Myocyte (in vitro differentiated cells): ENCODE measurements at regions not wholly inside any gene's neighbourhood (a gene's known extent, or its start where the extent isn't known, plus 50 kb on each side); places are given as distances from the start of the nearest gene placed in this dataset.

Source experiments
- DNase-seq: peaks from one replicate; pipeline ENCODE4 v3.0.0-alpha.2; 2012; ENCODE audit warnings: low read depth

DNA sequence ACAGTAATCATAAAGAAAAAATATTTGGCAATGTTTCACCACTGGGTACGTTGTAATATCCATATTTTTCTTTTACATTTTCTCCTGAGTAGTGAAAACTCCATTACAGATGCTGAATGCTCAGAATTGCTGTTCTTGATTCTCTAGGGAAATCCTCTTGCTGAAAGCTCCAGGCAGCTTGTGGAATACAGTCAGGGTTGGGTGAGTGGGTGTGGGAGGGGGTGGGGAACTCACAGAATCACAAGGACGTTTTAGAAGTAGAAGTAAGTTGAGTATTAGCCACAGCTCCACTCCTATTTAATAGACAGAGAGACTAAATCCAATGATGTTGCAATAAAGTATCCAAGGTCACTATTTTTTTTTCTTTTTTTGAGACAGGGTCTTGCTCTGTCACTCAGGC, 1270.9 kb downstream of the TYW1 start:
- no peak for DNase-seq

DNA sequence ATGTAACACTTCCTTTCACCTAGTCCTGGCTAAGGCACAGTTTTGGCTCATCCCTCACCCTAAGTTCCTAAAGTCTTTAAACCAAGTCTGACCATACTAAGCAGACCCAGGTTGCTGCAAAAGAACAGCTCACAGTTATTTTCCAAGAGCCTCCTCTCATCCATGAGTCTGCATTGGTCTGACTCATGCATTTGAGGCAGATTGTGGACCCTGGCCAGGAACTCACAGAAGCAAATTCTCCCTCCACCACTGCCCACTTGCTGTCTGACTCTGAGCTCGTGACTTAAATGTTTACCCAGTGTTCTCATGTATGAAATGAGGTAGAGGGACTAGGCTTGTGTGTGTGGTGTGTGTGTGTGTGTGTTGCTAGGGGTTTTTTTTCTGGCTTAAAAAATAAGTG, 1272.8 kb downstream of the TYW1 start:
- DNase-seq, result no peak

DNA sequence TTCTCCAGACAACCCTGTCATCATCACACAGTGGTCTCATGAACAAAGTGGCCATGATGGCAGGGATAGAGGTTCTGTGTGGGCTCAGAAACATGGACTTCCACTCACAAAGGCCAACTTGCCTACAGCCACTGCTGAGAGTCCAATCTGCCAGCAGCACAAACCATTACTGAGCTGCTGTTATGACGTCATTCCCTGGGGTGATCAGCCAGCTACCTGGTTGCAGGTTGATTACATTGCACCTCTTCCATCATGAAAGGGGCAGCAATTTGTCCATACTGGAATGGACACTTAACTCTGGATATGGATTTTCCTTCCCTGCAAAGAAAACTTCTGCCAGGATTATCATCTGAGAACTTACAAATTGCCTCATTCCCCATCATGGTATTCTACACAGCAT, 1275.9 kb downstream of the TYW1 start:
- DNase-seq, result no peak

DNA sequence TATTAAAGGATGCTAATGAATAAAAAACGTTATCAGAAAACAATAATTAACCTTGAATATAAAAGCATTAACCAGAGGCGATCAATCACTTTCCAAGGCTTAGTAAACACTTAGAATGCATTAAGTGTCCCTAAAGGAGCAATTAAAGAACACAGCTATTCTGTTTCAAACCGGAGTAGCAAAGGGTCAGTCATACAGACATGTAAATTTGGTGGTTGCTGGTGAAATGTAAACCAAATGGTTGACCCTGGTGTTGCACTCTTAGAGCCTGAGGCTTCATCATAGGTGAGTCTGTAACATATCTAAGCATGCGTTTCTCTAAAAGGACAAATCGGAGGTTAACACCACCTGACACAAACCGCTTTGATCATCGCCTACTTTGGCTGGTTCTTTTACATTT, 1280.1 kb downstream of the TYW1 start:
- DNase-seq, result no peak

DNA sequence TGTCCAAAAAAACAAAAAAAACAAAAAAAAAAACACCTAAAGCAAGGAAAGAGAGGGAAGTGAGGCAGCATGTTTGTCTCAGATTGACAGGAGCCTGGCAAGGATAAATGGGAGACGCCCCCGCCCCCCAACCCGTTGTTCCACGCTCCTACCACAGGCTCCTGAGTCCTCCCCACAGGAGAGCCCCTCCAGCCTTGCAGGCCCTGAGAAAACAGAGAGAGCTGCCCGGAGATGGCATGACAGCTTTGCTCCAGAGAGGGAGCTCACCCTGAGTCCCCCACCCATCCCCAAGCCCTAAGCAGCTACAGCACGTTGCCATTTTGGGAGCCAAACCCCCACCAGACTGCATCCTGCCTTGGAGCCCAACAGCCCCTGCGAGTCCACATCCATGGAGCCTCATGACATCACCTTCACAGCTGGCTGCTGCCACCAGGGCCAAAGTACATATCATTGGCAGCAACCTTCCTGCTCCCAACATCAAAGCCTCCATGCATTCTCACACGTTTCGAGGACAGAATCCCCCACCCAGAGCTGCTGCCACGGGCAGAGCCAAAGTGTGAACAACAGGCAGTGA, 1283.3 kb downstream of the TYW1 start:
- DNase-seq, result no peak

DNA sequence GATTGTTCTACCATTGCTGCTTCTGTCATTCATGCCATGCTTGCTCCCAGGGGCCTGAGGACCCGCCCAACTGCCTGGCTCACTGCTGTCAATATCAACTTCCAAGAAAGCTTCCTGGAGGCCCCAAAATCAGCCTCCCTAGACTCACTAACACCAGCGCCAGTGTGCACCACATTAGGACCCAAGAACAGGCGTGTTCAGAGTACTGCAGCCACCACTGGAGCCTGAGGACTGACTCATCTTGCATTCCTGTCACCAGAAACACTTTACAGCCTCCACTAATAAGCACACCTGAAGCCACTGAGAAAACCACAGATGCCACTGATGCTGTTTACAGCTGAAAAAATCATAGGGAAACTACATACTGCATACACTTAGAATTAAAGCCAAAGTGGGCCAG, 1284.3 kb downstream of the TYW1 start:
- no peak for DNase-seq

GRCh38 chr7:68288144-68288593, 1291.5 kb downstream of the TYW1 start:
- DNase-seq, result no peak

GRCh38 chr7:68291710-68292109, 1295.1 kb downstream of the TYW1 start:
- DNase-seq, result no peak

DNA sequence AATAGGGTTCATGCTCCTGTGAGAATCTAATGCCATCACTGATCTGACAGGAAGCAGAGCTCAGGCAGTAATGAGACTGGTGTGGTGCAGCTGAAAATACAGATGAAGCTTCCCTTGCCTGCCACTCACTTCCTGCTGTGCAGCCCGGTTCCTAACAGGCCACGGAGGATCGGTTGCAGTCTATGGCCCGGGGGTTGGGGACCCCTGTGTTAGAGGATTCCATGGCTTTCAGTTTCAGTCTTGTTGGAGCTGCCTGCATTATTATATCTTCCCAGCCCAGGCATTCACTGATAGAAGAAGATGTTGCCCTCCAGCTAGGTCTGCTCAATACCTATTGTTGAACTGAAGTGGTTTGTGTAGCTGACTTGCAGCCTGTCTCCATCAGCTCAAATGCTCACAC, 1298.8 kb downstream of the TYW1 start:
- no peak for DNase-seq

- DNase-seq, result no peak
Measured at GRCh38 chr7:68304536-68304935, 1293.7 kb upstream of the AUTS2 start.

DNA sequence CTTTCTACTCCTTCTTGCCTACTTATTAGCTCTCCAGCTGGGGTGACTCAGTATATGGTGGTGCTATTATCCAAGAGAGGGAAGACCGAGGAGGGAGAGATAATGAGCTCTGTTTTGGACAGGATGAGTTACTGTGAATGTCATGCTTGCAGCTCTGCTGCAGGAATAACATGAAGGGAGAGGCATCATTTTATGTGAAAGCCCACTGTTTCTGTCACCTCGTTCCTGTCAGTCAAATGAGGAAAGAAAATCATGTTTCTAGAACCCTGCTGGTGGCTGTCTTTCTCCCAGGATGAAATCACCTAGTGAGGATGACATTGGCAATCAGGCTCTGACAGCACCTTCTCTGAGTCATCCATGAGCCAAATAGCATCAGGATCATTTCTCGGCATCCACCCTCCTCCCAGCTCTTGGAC, 1291.6 kb upstream of the AUTS2 start:
- no peak for DNase-seq

DNA sequence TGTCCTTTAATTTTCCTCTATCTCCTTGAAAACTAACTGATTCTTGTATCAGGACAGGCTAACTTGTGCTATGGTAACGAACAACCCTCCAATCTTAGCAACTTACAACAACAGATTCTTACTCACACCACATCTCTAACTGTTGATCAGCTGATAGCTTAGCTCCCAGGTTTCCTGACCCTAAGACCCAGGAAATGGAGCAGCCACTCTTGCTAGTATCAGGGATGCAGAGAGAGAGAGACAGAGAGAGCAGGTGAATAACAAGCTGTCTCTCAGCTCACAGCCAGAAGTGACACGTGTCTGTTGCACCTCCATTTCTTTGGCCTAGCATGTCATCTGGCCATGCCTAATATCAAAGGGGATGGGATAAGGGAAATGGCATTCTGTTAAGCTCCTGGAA, 1289.0 kb upstream of the AUTS2 start:
- DNase-seq, result no peak

DNA sequence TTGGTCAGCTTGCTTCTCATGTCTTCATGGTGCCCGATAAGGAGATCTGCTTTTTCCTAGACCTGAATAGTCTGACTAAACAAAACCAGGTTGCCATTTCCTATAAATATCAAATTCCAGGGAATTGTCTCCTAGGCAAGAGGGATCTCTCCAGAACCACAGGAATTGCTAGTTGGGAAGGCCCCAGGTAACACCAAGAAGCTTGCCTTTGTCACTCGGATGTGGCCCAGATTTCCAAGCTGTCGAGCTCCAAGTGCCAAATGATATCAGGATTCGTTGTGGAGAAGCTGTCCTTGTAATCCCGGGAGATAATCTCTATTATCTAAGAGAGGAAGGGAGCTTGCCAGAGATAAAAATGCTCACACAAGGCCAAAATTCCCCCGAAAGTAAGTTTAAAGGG, 1288.5 kb upstream of the AUTS2 start:
- no peak for DNase-seq

- DNase-seq, result no peak
Measured at GRCh38 chr7:68311958-68312357, 1286.3 kb upstream of the AUTS2 start.

DNA sequence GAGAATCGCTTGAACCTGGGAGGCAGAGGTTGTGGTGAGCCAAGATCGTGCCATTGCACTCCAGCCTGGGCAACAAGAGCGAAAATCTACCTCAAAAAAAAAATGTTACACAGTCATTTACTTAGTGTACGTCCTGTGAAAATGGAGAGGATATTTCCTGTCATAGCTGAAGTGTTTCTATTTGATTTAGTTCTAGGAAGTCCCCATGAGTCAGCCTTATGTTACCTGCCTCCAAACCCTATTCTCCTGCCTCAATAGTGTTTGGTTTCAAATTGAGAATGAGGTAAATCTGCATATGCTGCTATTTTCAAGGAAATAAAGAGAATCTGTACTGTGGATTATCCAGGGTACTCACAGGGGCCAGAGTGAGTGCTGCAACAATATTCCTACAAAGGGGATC, 1284.5 kb upstream of the AUTS2 start:
- DNase-seq, result no peak

GRCh38 chr7:68314208-68314607, 1284.1 kb upstream of the AUTS2 start:
- no peak for DNase-seq

- no peak for DNase-seq
Measured at GRCh38 chr7:68317476-68317875, 1280.8 kb upstream of the AUTS2 start.

DNA sequence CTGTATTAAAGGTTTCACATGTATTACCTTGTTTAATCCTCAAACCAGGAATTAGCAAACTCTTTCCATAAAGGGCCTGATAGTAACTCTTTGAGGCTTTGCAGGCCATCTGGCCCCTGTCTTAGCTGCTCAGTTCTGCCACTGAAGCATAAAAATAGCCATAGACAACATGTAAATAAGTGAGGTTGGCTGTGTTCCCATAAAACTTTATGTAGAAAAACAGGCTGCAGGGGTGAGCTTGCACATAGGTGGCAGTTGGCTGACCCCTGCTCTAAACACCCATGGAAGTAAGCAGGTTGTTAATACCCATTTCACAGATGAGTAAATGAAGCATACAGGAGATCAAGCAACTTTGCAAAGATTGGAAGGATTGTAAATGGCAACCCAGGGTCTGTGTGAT, 1279.2 kb upstream of the AUTS2 start:
- DNase-seq, result no peak

DNA sequence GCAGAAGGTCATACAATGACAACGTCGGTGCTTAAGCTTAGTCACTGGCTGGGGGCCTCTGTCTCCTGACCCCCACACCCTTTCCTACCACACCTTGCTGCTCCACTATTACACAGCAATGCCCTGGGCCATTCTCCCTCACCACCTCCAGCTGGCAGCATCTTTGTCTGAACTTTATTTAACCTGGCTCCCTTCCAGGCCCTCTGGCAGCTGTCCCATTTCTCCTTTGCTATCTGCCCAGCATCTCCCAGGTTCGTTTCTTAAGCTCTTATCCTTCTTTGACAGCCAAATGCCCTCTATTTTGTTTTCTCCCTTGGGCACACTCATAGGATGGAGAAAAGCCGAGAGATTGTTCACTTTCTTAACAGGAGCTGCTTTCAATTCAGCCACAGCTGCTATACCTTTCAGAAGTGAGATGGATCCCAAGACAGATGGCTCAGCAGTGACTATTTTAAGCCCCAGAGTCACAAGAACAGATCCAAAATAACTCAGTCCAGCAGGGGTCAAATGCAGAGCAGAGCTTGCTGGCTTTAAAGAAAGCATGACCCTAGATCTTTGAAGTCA, 1277.1 kb upstream of the AUTS2 start:
- DNase-seq, result peak; percentile 42

GRCh38 chr7:68321776-68322496, 1276.3 kb upstream of the AUTS2 start:
- DNase-seq, result no peak

DNA sequence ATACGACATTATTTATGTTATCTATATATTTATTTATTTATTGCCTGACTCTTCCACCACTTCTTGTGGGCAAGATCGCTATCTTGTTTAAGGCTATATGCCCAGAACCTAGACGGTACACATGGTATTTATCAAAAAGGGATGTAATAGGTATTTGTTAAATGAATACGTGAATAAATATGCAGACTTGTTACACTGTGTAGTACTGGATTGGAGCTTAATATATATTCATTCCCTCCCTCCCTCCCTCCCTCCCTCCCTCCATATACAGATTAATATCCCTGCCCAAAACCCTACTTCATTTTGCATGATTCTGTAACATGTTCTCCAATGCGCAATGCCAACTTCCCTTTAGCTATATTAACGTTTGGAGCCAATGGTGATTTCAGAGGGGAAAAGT, 1273.7 kb upstream of the AUTS2 start:
- no peak for DNase-seq

DNA sequence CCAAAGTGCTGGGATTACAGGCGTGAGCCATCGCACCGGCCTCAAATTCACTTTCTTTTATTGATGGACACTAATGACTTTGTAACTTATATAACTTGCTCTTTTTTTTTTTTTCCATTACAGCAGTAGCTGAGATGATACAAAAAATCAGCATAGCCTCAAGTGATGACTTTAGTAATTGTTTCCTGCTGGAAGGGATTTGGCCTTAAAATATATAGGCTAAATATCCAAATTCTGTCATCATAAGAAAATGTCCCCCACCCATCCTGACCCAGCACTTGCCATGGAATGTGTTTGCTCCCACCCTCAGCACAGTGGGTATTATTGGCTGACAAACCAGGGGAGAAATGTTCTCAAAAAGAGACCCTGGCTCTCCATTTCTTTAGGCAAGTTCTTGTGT, 1264.1 kb upstream of the AUTS2 start:
- DNase-seq, result no peak

- DNase-seq, result no peak
Measured at GRCh38 chr7:68334636-68335272, 1263.5 kb upstream of the AUTS2 start.
